ENCODE measurements at regions not wholly inside any gene's neighbourhood (a gene's known extent, or its start where the extent isn't known, plus 50 kb on each side); places are given as distances from the start of the nearest gene placed in this dataset.

DNA sequence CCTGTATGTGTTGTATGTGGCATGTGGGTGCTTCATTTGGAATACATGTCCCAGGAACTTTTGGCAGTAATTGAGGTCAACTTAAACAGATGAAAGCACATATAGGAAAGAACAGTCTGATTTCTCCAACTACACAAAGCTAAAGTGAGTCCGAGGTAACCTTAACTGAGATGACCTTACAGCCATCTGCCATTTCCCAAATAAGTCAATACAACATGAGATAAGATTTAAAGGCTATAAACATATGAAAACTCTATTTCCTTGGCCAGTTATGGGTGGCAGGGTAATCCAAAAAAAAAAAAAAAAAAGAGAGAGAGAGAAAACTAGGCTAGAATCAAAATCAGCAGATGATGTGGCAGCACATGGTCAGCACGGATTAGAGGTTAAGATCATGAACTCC lies 1068.3 kb downstream of the KHDRBS2 start:
- Histone ChIP-seq H3K27me3 (no peaks in the 10 kb centered on the region), H3K27ac (no peak overlapping the region), H3K36me3 (no peaks in the 10 kb centered on the region), H3K4me1 (no peaks in the 10 kb centered on the region), H3K9me3 (peaks cover 0 to 31% (median 0%) of the 10 kb centered on the region in 12 donors), H3K4me3 (no peak overlapping the region)
- DNase-seq (no peak), ATAC-seq (no peak)
- TF ChIP-seq, protein P1, sequence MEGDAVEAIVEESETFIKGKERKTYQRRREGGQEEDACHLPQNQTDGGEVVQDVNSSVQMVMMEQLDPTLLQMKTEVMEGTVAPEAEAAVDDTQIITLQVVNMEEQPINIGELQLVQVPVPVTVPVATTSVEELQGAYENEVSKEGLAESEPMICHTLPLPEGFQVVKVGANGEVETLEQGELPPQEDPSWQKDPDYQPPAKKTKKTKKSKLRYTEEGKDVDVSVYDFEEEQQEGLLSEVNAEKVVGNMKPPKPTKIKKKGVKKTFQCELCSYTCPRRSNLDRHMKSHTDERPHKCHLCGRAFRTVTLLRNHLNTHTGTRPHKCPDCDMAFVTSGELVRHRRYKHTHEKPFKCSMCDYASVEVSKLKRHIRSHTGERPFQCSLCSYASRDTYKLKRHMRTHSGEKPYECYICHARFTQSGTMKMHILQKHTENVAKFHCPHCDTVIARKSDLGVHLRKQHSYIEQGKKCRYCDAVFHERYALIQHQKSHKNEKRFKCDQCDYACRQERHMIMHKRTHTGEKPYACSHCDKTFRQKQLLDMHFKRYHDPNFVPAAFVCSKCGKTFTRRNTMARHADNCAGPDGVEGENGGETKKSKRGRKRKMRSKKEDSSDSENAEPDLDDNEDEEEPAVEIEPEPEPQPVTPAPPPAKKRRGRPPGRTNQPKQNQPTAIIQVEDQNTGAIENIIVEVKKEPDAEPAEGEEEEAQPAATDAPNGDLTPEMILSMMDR (IDR thresholded peaks at IDR 0.05): no peak
- no peak for TF ChIP-seq POLR2A (IDR thresholded peaks at IDR 0.05)
- intact Hi-C loops (cut with DNase I): no loop called here
- WGBS, 4 donors: 58 to 68% (median 61%) methylated on average over 2 of the region's 2 CpGs

DNA sequence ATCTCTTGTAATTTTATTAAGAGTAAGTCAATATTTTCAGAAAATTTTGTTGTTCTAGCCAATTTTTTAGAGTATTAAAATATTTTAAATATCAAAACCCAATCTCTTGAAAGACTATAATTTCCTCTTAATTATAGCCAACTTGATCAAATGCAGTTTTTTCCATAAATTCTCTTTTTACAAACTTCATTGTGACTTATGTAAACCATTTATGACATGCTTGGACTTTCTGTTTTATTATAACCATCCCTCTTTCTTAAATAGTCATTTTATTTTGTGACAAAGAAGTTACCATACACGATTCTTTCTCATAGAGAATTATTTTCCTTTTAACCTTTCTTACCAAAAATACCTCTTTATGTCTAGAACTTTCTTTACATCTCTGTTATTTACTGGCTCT lies 1075.5 kb downstream of the KHDRBS2 start:
- no peak for DNase-seq
- Histone ChIP-seq H3K4me1 (no peaks in the 10 kb centered on the region), H3K36me3 (no peaks in the 10 kb centered on the region), H3K4me3 (no peak overlapping the region), H3K9me3 (peaks cover 0 to 44% (median 11%) of the 10 kb centered on the region in 12 donors), H3K27me3 (no peaks in the 10 kb centered on the region), H3K27ac (no peak overlapping the region)
- intact Hi-C loops (cut with DNase I): no loop called here
- TF ChIP-seq, protein P1 (IDR thresholded peaks at IDR 0.05): no peak
- TF ChIP-seq POLR2A (IDR thresholded peaks at IDR 0.05): no peak
- no peak for ATAC-seq
- 19 to 33% (median 22%) methylated on average over 1 of the region's 1 CpG for WGBS, 4 donors

DNA sequence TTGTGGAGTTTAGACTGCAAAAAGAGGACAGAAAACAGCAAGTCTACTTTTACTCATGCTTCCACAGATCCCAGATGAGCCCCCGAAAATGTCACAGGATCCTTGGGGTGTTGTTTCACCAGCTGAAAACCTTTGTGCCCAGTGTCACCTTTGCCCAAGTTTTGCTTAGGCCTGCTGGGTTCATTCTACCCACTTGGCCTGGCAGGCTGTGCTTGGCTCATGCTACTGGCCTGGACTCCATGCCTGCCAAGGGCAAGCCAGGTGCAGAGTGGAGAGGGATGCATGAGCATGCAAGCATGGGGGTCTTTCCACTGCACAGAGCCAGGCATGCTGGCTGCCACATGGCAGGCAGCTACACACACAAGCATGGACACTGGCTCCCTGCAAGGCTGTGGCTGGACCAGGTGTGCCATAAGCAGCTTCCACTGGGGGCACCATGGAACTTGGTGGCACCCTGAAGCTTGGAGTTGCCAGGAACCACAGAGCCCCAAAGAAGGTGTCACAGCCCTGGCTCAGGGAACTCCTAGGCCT lies 1082.0 kb downstream of the KHDRBS2 start:
- TF ChIP-seq, protein P1 (IDR thresholded peaks at IDR 0.05): no peak
- no peak for DNase-seq
- Histone ChIP-seq H3K4me3 (no peak overlapping the region), H3K27ac (no peak overlapping the region), H3K9me3 (peaks cover 0 to 42% (median under 1%) of the 10 kb centered on the region in 12 donors), H3K27me3 (no peaks in the 10 kb centered on the region), H3K4me1 (no peaks in the 10 kb centered on the region), H3K36me3 (no peaks in the 10 kb centered on the region)
- no peak for ATAC-seq
- WGBS, 4 donors: 67 to 86% (median 69%) methylated on average over 1 of the region's 1 CpG
- intact Hi-C loops (cut with DNase I): no loop called here

DNA sequence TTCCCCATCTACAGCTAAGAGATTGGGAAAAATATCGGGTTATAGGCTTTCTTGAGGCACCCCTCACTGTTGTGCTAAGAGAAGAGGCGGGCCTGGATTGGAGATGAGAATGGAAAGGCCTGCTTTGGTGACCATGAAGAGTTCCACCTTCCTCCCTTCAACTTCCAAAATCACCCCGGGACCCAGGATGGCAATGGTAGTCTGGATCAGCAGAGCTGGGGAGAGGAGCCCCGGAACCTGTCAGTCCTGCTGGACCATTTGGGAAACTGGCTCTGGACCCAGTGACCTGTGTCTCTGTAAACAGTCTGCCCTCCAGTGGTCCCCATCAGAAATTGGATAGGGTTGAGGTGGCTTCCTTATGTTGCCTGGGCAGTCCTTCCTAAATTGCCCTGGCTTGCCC lies 1085.6 kb downstream of the KHDRBS2 start:
- no peak for ATAC-seq
- WGBS, 4 donors: 54 to 86% (median 76%) methylated on average over 4 of the region's 4 CpGs
- H3K9me3 ChIP-seq: peaks cover 0 to 57% (median 2%) of the 10 kb centered on the region in 12 donors
- H3K27me3 ChIP-seq: no peaks in the 10 kb centered on the region
- no peak overlapping the region for H3K4me3 ChIP-seq
- H3K27ac ChIP-seq: no peak overlapping the region
- intact Hi-C loops (cut with DNase I): no loop called here
- H3K36me3 ChIP-seq: no peaks in the 10 kb centered on the region
- no peak for DNase-seq
- no peaks in the 10 kb centered on the region for H3K4me1 ChIP-seq
- TF ChIP-seq POLR2A (IDR thresholded peaks at IDR 0.05): no peak
- TF ChIP-seq, protein P1 (IDR thresholded peaks at IDR 0.05): no peak

Data from heart left ventricle (tissue), 16 donors.